ENCODE measurements at regions not wholly inside any gene's neighbourhood (a gene's known extent, or its start where the extent isn't known, plus 50 kb on each side); places are given as distances from the start of the nearest gene placed in this dataset.

GRCh38 chr16:50475170-50475569, 73.0 kb upstream of the NKD1 start:
- H3F3A ChIP-seq (ENCODE audit: low read length, unreplicated experiment): no peaks in the 10 kb centered on the region
- CTCF ChIA-PET: no interaction called here
- ATAC-seq: no peak
- intact Hi-C loops (cut with micrococcal nuclease): no loop called here
- no TSS peak for BruUV-seq (replicated peaks)
- TF ChIP-seq EZH2 (IDR thresholded peaks at IDR 0.05; ENCODE audit: low read length, unreplicated experiment): no peak
- TF ChIP-seq, protein P1, sequence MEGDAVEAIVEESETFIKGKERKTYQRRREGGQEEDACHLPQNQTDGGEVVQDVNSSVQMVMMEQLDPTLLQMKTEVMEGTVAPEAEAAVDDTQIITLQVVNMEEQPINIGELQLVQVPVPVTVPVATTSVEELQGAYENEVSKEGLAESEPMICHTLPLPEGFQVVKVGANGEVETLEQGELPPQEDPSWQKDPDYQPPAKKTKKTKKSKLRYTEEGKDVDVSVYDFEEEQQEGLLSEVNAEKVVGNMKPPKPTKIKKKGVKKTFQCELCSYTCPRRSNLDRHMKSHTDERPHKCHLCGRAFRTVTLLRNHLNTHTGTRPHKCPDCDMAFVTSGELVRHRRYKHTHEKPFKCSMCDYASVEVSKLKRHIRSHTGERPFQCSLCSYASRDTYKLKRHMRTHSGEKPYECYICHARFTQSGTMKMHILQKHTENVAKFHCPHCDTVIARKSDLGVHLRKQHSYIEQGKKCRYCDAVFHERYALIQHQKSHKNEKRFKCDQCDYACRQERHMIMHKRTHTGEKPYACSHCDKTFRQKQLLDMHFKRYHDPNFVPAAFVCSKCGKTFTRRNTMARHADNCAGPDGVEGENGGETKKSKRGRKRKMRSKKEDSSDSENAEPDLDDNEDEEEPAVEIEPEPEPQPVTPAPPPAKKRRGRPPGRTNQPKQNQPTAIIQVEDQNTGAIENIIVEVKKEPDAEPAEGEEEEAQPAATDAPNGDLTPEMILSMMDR (conservative IDR thresholded peaks at IDR 0.05; ENCODE audit: low read depth, low read length): no peak
- no peak for TF ChIP-seq EZH2phosphoT487 (IDR thresholded peaks at IDR 0.05; ENCODE audit: borderline replicate concordance, low read length)
- no peak overlapping the region for H3K4me2 ChIP-seq (ENCODE audit: low read length)
- H3K79me2 ChIP-seq (ENCODE audit: low read length): no peaks in the 10 kb centered on the region
- POLR2A ChIA-PET (ENCODE audit: unreplicated experiment): no interaction called here
- no peaks in the 10 kb centered on the region for H3K27me3 ChIP-seq (ENCODE audit: low read length)
- no peaks in the 10 kb centered on the region for H4K20me1 ChIP-seq (ENCODE audit: low read length)
- no peak overlapping the region for H2AFZ ChIP-seq (ENCODE audit: low read length)
- H3K36me3 ChIP-seq (ENCODE audit: low read depth, low read length): no peaks in the 10 kb centered on the region
- no peak overlapping the region for H3K9ac ChIP-seq (ENCODE audit: low read length)
- no peak overlapping the region for H3K4me3 ChIP-seq (ENCODE audit: low read length)
- H3K4me1 ChIP-seq (ENCODE audit: insufficient read depth, low read length): no peaks in the 10 kb centered on the region
- H3K27ac ChIP-seq (ENCODE audit: low read length): no peak overlapping the region
- H3K9me2 ChIP-seq (replicated peaks; ENCODE audit: low read length): no peaks in the 10 kb centered on the region
- DNase-seq: no peak
- no peaks in the 10 kb centered on the region for H3K9me3 ChIP-seq (ENCODE audit: low read length)

- H3K9me2 ChIP-seq (replicated peaks; ENCODE audit: low read length): no peaks in the 10 kb centered on the region
- CTCF ChIA-PET: no interaction called here
- BruUV-seq (replicated peaks): no TSS peak
- H3K79me2 ChIP-seq (ENCODE audit: low read length): no peaks in the 10 kb centered on the region
- no peak for ATAC-seq
- no peaks in the 10 kb centered on the region for H3K36me3 ChIP-seq (ENCODE audit: low read depth, low read length)
- no peak overlapping the region for H3K4me2 ChIP-seq (ENCODE audit: low read length)
- no peaks in the 10 kb centered on the region for H3K4me1 ChIP-seq (ENCODE audit: insufficient read depth, low read length)
- intact Hi-C loops (cut with micrococcal nuclease): no loop called here
- no peaks in the 10 kb centered on the region for H3F3A ChIP-seq (ENCODE audit: low read length, unreplicated experiment)
- no peak overlapping the region for H3K9ac ChIP-seq (ENCODE audit: low read length)
- no peak overlapping the region for H3K27ac ChIP-seq (ENCODE audit: low read length)
- no peaks in the 10 kb centered on the region for H4K20me1 ChIP-seq (ENCODE audit: low read length)
- no peak for TF ChIP-seq EZH2phosphoT487 (IDR thresholded peaks at IDR 0.05; ENCODE audit: borderline replicate concordance, low read length)
- TF ChIP-seq, protein P1 (conservative IDR thresholded peaks at IDR 0.05; ENCODE audit: low read depth, low read length): no peak
- no peak for TF ChIP-seq EZH2 (IDR thresholded peaks at IDR 0.05; ENCODE audit: low read length, unreplicated experiment)
- H3K9me3 ChIP-seq (ENCODE audit: low read length): no peaks in the 10 kb centered on the region
- no peaks in the 10 kb centered on the region for H3K27me3 ChIP-seq (ENCODE audit: low read length)
- POLR2A ChIA-PET (ENCODE audit: unreplicated experiment): no interaction called here
- H3K4me3 ChIP-seq (ENCODE audit: low read length): no peak overlapping the region
- no peak for DNase-seq
- H2AFZ ChIP-seq (ENCODE audit: low read length): no peak overlapping the region
These were observed 74.1 kb upstream of the NKD1 start for GRCh38 chr16:50474138-50474537.

GRCh38 chr16:50473356-50473945, 74.7 kb upstream of the NKD1 start:
- no peaks in the 10 kb centered on the region for H3K36me3 ChIP-seq (ENCODE audit: low read depth, low read length)
- TF ChIP-seq EZH2 (IDR thresholded peaks at IDR 0.05; ENCODE audit: low read length, unreplicated experiment): no peak
- no peak for TF ChIP-seq EZH2phosphoT487 (IDR thresholded peaks at IDR 0.05; ENCODE audit: borderline replicate concordance, low read length)
- TF ChIP-seq, protein P1 (conservative IDR thresholded peaks at IDR 0.05; ENCODE audit: low read depth, low read length): no peak
- CTCF ChIA-PET: no interaction called here
- no peak overlapping the region for H3K4me2 ChIP-seq (ENCODE audit: low read length)
- H3K27ac ChIP-seq (ENCODE audit: low read length): no peak overlapping the region
- H3K4me1 ChIP-seq (ENCODE audit: insufficient read depth, low read length): no peaks in the 10 kb centered on the region
- H3K9me2 ChIP-seq (replicated peaks; ENCODE audit: low read length): no peaks in the 10 kb centered on the region
- no peaks in the 10 kb centered on the region for H3K9me3 ChIP-seq (ENCODE audit: low read length)
- H4K20me1 ChIP-seq (ENCODE audit: low read length): no peaks in the 10 kb centered on the region
- no peaks in the 10 kb centered on the region for H3F3A ChIP-seq (ENCODE audit: low read length, unreplicated experiment)
- H3K79me2 ChIP-seq (ENCODE audit: low read length): no peaks in the 10 kb centered on the region
- H3K4me3 ChIP-seq (ENCODE audit: low read length): no peak overlapping the region
- H2AFZ ChIP-seq (ENCODE audit: low read length): no peak overlapping the region
- ATAC-seq: no peak; the same call in 1 of the 2 replicates
- peak; percentile 23 for DNase-seq
- H3K27me3 ChIP-seq (ENCODE audit: low read length): no peaks in the 10 kb centered on the region
- intact Hi-C loops (cut with micrococcal nuclease): no loop called here
- POLR2A ChIA-PET (ENCODE audit: unreplicated experiment): no interaction called here
- H3K9ac ChIP-seq (ENCODE audit: low read length): no peak overlapping the region
- no TSS peak for BruUV-seq (replicated peaks)
